ENCODE measurements at regions not wholly inside any gene's neighbourhood (a gene's known extent, or its start where the extent isn't known, plus 50 kb on each side); places are given as distances from the start of the nearest gene placed in this dataset.

DNA sequence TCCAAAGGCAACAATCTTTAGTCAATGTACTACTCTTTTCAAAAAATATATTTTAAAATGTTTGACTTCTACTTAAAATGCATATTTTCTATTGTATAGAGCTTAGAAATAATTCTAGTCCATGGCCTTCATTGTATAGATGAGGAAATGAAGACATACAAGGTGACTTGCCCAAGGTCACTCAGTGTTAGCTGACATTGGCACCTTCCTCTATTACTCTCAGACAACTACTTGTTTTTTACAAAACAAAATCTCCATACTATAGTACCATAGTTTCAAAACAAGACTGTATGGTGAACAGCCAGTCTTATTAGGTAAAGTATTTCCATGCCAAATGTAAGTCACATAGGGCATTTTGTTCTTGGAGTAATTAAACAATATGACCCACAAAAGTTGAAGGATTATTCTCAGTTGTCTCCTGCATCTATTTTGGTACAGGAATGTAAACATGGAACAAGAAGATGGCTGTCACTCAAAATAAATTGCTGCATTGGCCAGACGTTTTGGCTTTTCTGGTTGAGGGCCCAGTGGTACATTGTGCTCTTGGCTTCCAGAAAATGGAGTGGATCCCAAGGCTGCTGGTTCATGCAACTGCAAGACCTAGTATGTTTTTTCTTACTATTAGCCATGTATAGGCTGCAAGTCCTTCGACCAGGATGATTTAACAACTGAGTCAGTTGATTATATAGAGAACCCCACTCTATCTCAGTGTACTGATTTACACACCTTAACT lies 54.3 kb upstream of the NOX3 start:
- no peak overlapping the region for H3K23ac ChIP-seq (ENCODE audit: low read depth, low read length)
- H3K27me3 ChIP-seq (ENCODE audit: control insufficient read depth, insufficient read depth, low read length), result no peaks in the 10 kb centered on the region
- no peak overlapping the region for H3K14ac ChIP-seq (replicated peaks; ENCODE audit: low read depth, low read length)
- no peak overlapping the region for H3K27ac ChIP-seq (ENCODE audit: insufficient read depth, low read length)
- no peaks in the 10 kb centered on the region for H3K79me1 ChIP-seq (ENCODE audit: low read depth in 1 of 2, low read length in 2 of 2)
- TF ChIP-seq POLR2A (IDR thresholded peaks at IDR 0.05; ENCODE audit: low read depth, low read length) (no peak), MAZ (IDR thresholded peaks at IDR 0.05; ENCODE audit: borderline replicate concordance, low read depth, low read length) (no peak), RAD21 (IDR thresholded peaks at IDR 0.05; ENCODE audit: low read length) (no peak), CEBPB (IDR thresholded peaks at IDR 0.05; ENCODE audit: low read depth, low read length) (no peak), SMC3 (IDR thresholded peaks at IDR 0.05; ENCODE audit: low read depth, low read length) (no peak), MXI1 (IDR thresholded peaks at IDR 0.05; ENCODE audit: borderline replicate concordance, low read depth, low read length) (no peak), RFX5 (IDR thresholded peaks at IDR 0.05; ENCODE audit: low read depth, low read length) (no peak), NFE2L2 (IDR thresholded peaks at IDR 0.05; ENCODE audit: low read depth, low read length) (no peak), FOS (IDR thresholded peaks at IDR 0.05; ENCODE audit: low read depth, low read length) (no peak), CHD1 (IDR thresholded peaks at IDR 0.05; ENCODE audit: low read depth, low read length) (no peak), RCOR1 (IDR thresholded peaks at IDR 0.05; ENCODE audit: insufficient replicate concordance, low read length) (no peak), BHLHE40 (IDR thresholded peaks at IDR 0.05; ENCODE audit: low read depth, low read length) (no peak)
- H3K18ac ChIP-seq (ENCODE audit: low read depth, low read length), result no peak overlapping the region; the same call in 1 of the 2 replicates
- H2AK9ac ChIP-seq (replicated peaks; ENCODE audit: low read depth, low read length, poor library complexity), result no peak overlapping the region
- no peak for ATAC-seq (ENCODE audit: low read depth)
- no peaks in the 10 kb centered on the region for H4K20me1 ChIP-seq (ENCODE audit: insufficient read depth, low read length)
- no peak overlapping the region for H4K5ac ChIP-seq (ENCODE audit: low read depth, low read length)
- in situ Hi-C loops (cut with MboI; ENCODE audit: low sequenced_read_pairs) (no loop called here), dilution Hi-C loops (cut with HindIII; ENCODE audit: low sequenced_read_pairs, unreplicated experiment) (no loop called here), intact Hi-C loops (cut with micrococcal nuclease) (no loop called here)
- H3K9me3 ChIP-seq (ENCODE audit: control insufficient read depth, insufficient read depth, low read length), result no peaks in the 10 kb centered on the region
- DNase-seq, result no peak
- ChIA-PET POLR2A (ENCODE audit: unreplicated experiment) (no interaction called here), CTCF (interaction anchor here (0.6 to 1.3 kb wide), 2 partner anchors 10 to 202 kb away, joined by 3 read pairs; no protein-coding TSS in a partner anchor)
- WGBS, 2 experiments (ENCODE audit: extremely low coverage in 2 of 2, insufficient read length in 1 of 2), result no CpG with 5 or more reads among the region's 2 CpGs
- no peak overlapping the region for H2BK15ac ChIP-seq (ENCODE audit: low read depth, low read length)
- H2BK120ac ChIP-seq (ENCODE audit: low read depth, low read length), result no peak overlapping the region
- no peak overlapping the region for H3K56ac ChIP-seq (ENCODE audit: extremely low read depth, insufficient read depth, low read length)
- no peak overlapping the region for H3K4me2 ChIP-seq (ENCODE audit: low read depth, low read length)
- no peak overlapping the region for H2BK5ac ChIP-seq (ENCODE audit: low read depth, low read length, poor library complexity, severe bottlenecking)
- no peak overlapping the region for H4K8ac ChIP-seq (ENCODE audit: low read depth in 2 of 2, low read length in 2 of 2)
- H2AFZ ChIP-seq (replicated peaks; ENCODE audit: low read length, poor library complexity), result no peak overlapping the region
- 0 out of 2 replicates have a peak, but pooled peaks cover 2% of the 10 kb centered on the region for H3K9me1 ChIP-seq (ENCODE audit: insufficient read depth, low read length)
- no peak overlapping the region for H3K4ac ChIP-seq (ENCODE audit: low read depth, low read length)
- H2BK20ac ChIP-seq (ENCODE audit: low read depth, low read length), result no peak overlapping the region
- H3K4me3 ChIP-seq (ENCODE audit: insufficient read depth, low read depth, low read length), result no peak overlapping the region
- H4K91ac ChIP-seq (ENCODE audit: insufficient read depth, low read depth, low read length), result no peak overlapping the region
- H2AK5ac ChIP-seq (ENCODE audit: low read depth, low read length), result no peak overlapping the region
- no peaks in the 10 kb centered on the region for H3K36me3 ChIP-seq (ENCODE audit: control insufficient read depth, insufficient read depth, low read length)
- H3K4me1 ChIP-seq (ENCODE audit: control insufficient read depth, insufficient read depth, low read length), result peaks cover 7% of the 10 kb centered on the region
- H3K9ac ChIP-seq (ENCODE audit: low read depth, low read length), result no peak overlapping the region
- BruUV-seq (replicated peaks), result no TSS peak
